ENCODE measurements at regions not wholly inside any gene's neighbourhood (a gene's known extent, or its start where the extent isn't known, plus 50 kb on each side); places are given as distances from the start of the nearest gene placed in this dataset.

DNA sequence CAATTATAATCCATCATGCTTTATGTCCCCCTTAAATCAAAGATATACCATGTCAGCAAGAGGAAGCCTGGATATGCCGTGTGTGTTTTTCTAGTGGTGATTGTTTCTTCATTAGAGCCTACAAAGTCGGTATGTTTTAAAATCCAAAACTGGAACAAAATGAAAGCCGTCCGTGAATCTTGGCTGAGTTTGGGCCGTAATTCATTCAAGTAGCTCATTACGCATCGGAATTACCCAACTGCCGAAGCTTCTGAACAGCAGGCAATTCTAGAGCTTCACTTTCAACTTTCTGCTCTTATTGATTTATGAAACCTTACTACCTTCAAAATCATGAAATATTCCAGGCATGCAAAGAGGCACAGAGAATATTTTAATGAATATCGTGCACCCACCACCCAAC lies 224.7 kb downstream of the AACS start:
- H3K4me3 ChIP-seq (ENCODE audit: low read length), result no peak overlapping the region
- TF ChIP-seq EZH2 (IDR thresholded peaks at IDR 0.05; ENCODE audit: low read length, unreplicated experiment), result no peak
- no peak; the same call in 1 of the 2 replicates for TF ChIP-seq EZH2phosphoT487 (IDR thresholded peaks at IDR 0.05; ENCODE audit: borderline replicate concordance, low read length)
- no peak overlapping the region for H2AFZ ChIP-seq (ENCODE audit: low read length)
- no peaks in the 10 kb centered on the region for H4K20me1 ChIP-seq (ENCODE audit: low read length)
- POLR2A ChIA-PET (ENCODE audit: unreplicated experiment), result no interaction called here
- no peak overlapping the region for H3K27ac ChIP-seq (ENCODE audit: low read length)
- H3K36me3 ChIP-seq (ENCODE audit: low read depth, low read length), result no peaks in the 10 kb centered on the region
- peaks cover 66% of the 10 kb centered on the region for H3K27me3 ChIP-seq (ENCODE audit: low read length)
- DNase-seq, result no peak
- no peaks in the 10 kb centered on the region for H3F3A ChIP-seq (ENCODE audit: low read length, unreplicated experiment)
- H3K79me2 ChIP-seq (ENCODE audit: low read length), result no peaks in the 10 kb centered on the region
- no TSS peak for BruUV-seq (replicated peaks)
- H3K4me1 ChIP-seq (ENCODE audit: insufficient read depth, low read length), result no peaks in the 10 kb centered on the region
- H3K4me2 ChIP-seq (ENCODE audit: low read length), result no peak overlapping the region
- intact Hi-C loops (cut with micrococcal nuclease), result no loop called here
- no peaks in the 10 kb centered on the region for H3K9me2 ChIP-seq (replicated peaks; ENCODE audit: low read length)
- CTCF ChIA-PET, result no interaction called here
- no peaks in the 10 kb centered on the region for H3K9me3 ChIP-seq (ENCODE audit: low read length)
- no peak for ATAC-seq
- no peak overlapping the region for H3K9ac ChIP-seq (ENCODE audit: low read length)

DNA sequence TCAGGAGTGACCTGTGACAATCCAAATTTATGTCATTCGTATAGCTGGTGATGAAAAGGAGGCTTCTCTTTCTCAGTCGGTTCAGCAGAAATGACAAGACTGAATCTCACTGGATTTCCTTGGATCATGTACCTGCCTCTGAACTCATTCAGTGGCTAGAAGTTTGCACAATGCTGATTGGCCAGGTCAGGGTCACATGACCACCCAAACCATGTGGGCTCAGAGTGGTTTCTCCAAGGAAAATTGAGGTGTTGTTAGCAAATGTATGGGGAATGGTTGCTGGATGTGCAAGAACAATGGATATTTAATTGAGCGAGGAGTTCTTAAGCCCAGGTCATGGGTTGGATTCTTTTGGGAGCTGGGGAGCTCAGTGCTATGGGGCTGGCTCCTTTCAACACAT lies 227.5 kb downstream of the AACS start:
- BruUV-seq (replicated peaks), result no TSS peak
- ATAC-seq (no peak), DNase-seq (no peak)
- Histone ChIP-seq H3K27me3 (ENCODE audit: low read length) (peaks cover 72% of the 10 kb centered on the region), H3K4me1 (ENCODE audit: insufficient read depth, low read length) (no peaks in the 10 kb centered on the region), H4K20me1 (ENCODE audit: low read length) (no peaks in the 10 kb centered on the region), H3F3A (ENCODE audit: low read length, unreplicated experiment) (no peaks in the 10 kb centered on the region), H3K27ac (ENCODE audit: low read length) (no peak overlapping the region), H3K4me3 (ENCODE audit: low read length) (no peak overlapping the region), H3K9me2 (replicated peaks; ENCODE audit: low read length) (no peaks in the 10 kb centered on the region), H3K9ac (ENCODE audit: low read length) (no peak overlapping the region), H2AFZ (ENCODE audit: low read length) (no peak overlapping the region), H3K79me2 (ENCODE audit: low read length) (no peaks in the 10 kb centered on the region), H3K36me3 (ENCODE audit: low read depth, low read length) (no peaks in the 10 kb centered on the region), H3K4me2 (ENCODE audit: low read length) (no peak overlapping the region), H3K9me3 (ENCODE audit: low read length) (no peaks in the 10 kb centered on the region)
- intact Hi-C loops (cut with micrococcal nuclease), result no loop called here
- ChIA-PET CTCF (no interaction called here), POLR2A (ENCODE audit: unreplicated experiment) (no interaction called here)
- TF ChIP-seq EZH2 (IDR thresholded peaks at IDR 0.05; ENCODE audit: low read length, unreplicated experiment), result no peak
- TF ChIP-seq EZH2phosphoT487 (IDR thresholded peaks at IDR 0.05; ENCODE audit: borderline replicate concordance, low read length), result no peak
- TF ChIP-seq, protein P1, sequence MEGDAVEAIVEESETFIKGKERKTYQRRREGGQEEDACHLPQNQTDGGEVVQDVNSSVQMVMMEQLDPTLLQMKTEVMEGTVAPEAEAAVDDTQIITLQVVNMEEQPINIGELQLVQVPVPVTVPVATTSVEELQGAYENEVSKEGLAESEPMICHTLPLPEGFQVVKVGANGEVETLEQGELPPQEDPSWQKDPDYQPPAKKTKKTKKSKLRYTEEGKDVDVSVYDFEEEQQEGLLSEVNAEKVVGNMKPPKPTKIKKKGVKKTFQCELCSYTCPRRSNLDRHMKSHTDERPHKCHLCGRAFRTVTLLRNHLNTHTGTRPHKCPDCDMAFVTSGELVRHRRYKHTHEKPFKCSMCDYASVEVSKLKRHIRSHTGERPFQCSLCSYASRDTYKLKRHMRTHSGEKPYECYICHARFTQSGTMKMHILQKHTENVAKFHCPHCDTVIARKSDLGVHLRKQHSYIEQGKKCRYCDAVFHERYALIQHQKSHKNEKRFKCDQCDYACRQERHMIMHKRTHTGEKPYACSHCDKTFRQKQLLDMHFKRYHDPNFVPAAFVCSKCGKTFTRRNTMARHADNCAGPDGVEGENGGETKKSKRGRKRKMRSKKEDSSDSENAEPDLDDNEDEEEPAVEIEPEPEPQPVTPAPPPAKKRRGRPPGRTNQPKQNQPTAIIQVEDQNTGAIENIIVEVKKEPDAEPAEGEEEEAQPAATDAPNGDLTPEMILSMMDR (conservative IDR thresholded peaks at IDR 0.05; ENCODE audit: low read depth, low read length), result no peak

DNA sequence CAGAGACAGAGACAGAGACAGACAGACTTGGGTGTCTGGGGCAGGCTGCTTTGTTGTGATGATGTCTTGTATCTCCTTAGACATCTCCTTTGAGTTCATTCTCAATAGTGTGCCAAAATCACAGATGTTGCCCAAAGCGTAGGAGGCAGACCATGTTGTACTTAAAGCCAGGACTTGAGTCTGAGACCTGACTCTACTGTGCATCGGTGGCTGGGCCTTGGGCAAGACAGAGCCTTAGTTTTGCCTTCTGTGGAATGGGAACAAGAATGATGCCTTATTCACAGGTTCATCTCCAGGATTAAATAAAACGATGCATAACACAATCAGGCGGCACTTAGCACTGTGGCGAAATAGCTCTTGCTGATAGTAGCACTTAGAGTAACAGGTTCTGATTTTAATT lies 230.3 kb downstream of the AACS start:
- Histone ChIP-seq H3K4me1 (ENCODE audit: insufficient read depth, low read length) (no peaks in the 10 kb centered on the region), H3K9ac (ENCODE audit: low read length) (no peak overlapping the region), H3K79me2 (ENCODE audit: low read length) (no peaks in the 10 kb centered on the region), H3K27ac (ENCODE audit: low read length) (no peak overlapping the region), H3K4me2 (ENCODE audit: low read length) (no peak overlapping the region), H3K36me3 (ENCODE audit: low read depth, low read length) (no peaks in the 10 kb centered on the region), H3K27me3 (ENCODE audit: low read length) (peaks cover 70% of the 10 kb centered on the region), H2AFZ (ENCODE audit: low read length) (no peak overlapping the region), H3F3A (ENCODE audit: low read length, unreplicated experiment) (no peaks in the 10 kb centered on the region), H3K4me3 (ENCODE audit: low read length) (no peak overlapping the region), H3K9me3 (ENCODE audit: low read length) (no peaks in the 10 kb centered on the region), H4K20me1 (ENCODE audit: low read length) (no peaks in the 10 kb centered on the region), H3K9me2 (replicated peaks; ENCODE audit: low read length) (no peaks in the 10 kb centered on the region)
- BruUV-seq (replicated peaks), result no TSS peak
- TF ChIP-seq, protein P1 (conservative IDR thresholded peaks at IDR 0.05; ENCODE audit: low read depth, low read length), result no peak
- TF ChIP-seq EZH2phosphoT487 (IDR thresholded peaks at IDR 0.05; ENCODE audit: borderline replicate concordance, low read length) (no peak), EZH2 (IDR thresholded peaks at IDR 0.05; ENCODE audit: low read length, unreplicated experiment) (no peak)
- ATAC-seq (no peak), DNase-seq (no peak)
- intact Hi-C loops (cut with micrococcal nuclease), result no loop called here
- CTCF ChIA-PET, result no interaction called here
- POLR2A ChIA-PET (ENCODE audit: unreplicated experiment), result no interaction called here

Measured in PC-3 (cell line).